ENCODE measurements at regions not wholly inside any gene's neighbourhood (a gene's known extent, or its start where the extent isn't known, plus 50 kb on each side); places are given as distances from the start of the nearest gene placed in this dataset.

DNA sequence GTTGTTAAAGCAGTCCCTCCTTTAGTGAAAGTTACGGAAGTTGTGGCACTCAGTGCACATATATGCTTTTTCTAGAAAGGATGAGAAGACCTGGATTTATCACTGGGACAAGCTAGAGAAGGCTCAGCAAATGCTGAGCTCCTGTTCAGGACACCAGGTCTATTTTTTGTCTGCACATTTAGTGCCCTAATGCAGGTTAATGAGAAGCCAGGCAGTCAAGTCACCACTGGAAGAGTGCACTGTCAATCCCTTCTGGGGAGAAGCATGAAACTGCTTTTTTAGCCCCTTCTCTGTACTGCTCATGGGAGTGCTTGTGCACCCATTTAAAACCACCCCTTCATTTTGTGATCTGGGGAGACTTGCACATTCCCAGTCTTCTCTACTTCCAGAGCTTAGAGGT, 624.1 kb upstream of the USP24 start:
- TF ChIP-seq GABPA (IDR thresholded peaks at IDR 0.05; ENCODE audit: low read depth) (no peak), POLR2AphosphoS5 (IDR thresholded peaks at IDR 0.05; ENCODE audit: low read depth) (no peak)
- H3K27ac ChIP-seq (replicated peaks) = no peak overlapping the region
- peaks cover 2% of the 10 kb centered on the region for H3K27me3 ChIP-seq (ENCODE audit: insufficient read depth, poor library complexity, severe bottlenecking)
- DNase-seq (ENCODE audit: low read depth in 1 of 2, low spot score in 1 of 2) = no peak
- no peak overlapping the region for H3K4me3 ChIP-seq (replicated peaks; ENCODE audit: insufficient read depth, low read length)

- Histone ChIP-seq H3K4me3 (replicated peaks; ENCODE audit: insufficient read depth, low read length) (no peak overlapping the region), H3K27me3 (ENCODE audit: insufficient read depth, poor library complexity, severe bottlenecking) (peaks cover 4% of the 10 kb centered on the region), H3K27ac (replicated peaks) (no peak overlapping the region)
- no peak for TF ChIP-seq CTCF (IDR thresholded peaks at IDR 0.05; ENCODE audit: insufficient read depth, low read length)
- no peak for TF ChIP-seq GABPA (IDR thresholded peaks at IDR 0.05; ENCODE audit: low read depth)
- no peak for TF ChIP-seq REST (IDR thresholded peaks at IDR 0.05; ENCODE audit: insufficient replicate concordance, low read depth)
- no peak for TF ChIP-seq POLR2AphosphoS5 (IDR thresholded peaks at IDR 0.05; ENCODE audit: low read depth)
- no peak for TF ChIP-seq SPI1 (IDR thresholded peaks at IDR 0.05; ENCODE audit: borderline replicate concordance, low read depth)
- no peak for DNase-seq (ENCODE audit: low read depth in 1 of 2, low spot score in 1 of 2)
Observed at GRCh38 chr1:55836086-55836485, 620.9 kb upstream of the USP24 start.

GRCh38 chr1:55833529-55834091, 618.4 kb upstream of the USP24 start:
- Histone ChIP-seq H3K27ac (replicated peaks) (no peak overlapping the region), H3K27me3 (ENCODE audit: insufficient read depth, poor library complexity, severe bottlenecking) (peaks cover 4% of the 10 kb centered on the region)

More at GRCh38 chr1:55833529-55834091, 618.4 kb upstream of the USP24 start:
- no peak overlapping the region for H3K4me3 ChIP-seq (replicated peaks; ENCODE audit: insufficient read depth, low read length)
- TF ChIP-seq CTCF (IDR thresholded peaks at IDR 0.05; ENCODE audit: insufficient read depth, low read length) = no peak
- TF ChIP-seq POLR2AphosphoS5 (IDR thresholded peaks at IDR 0.05; ENCODE audit: low read depth) = no peak
- no peak for TF ChIP-seq GABPA (IDR thresholded peaks at IDR 0.05; ENCODE audit: low read depth)
- no peak for TF ChIP-seq REST (IDR thresholded peaks at IDR 0.05; ENCODE audit: insufficient replicate concordance, low read depth)
- TF ChIP-seq SPI1 (IDR thresholded peaks at IDR 0.05; ENCODE audit: borderline replicate concordance, low read depth) = no peak
- DNase-seq (ENCODE audit: low read depth in 1 of 2, low spot score in 1 of 2) = no peak
